ENCODE measurements at regions not wholly inside any gene's neighbourhood (a gene's known extent, or its start where the extent isn't known, plus 50 kb on each side); places are given as distances from the start of the nearest gene placed in this dataset.

GRCh38 chr12:105944628-105945027 lies 194.1 kb downstream of the NUAK1 start:
- Histone ChIP-seq H3K27ac (ENCODE audit: low read depth, low read length, poor library complexity, severe bottlenecking) (no peak overlapping the region), H3K4me1 (ENCODE audit: insufficient read depth, low read length, severe bottlenecking) (no peaks in the 10 kb centered on the region), H3K36me3 (ENCODE audit: insufficient read depth, low read length) (no peaks in the 10 kb centered on the region), H3K4me2 (ENCODE audit: low read length) (no peak overlapping the region), H3F3A (ENCODE audit: insufficient read depth, low read length) (no peaks in the 10 kb centered on the region), H3K27me3 (ENCODE audit: insufficient read depth, low read length) (no peaks in the 10 kb centered on the region), H2AFZ (ENCODE audit: low read length) (no peak overlapping the region), H3K79me2 (ENCODE audit: insufficient read depth, low read length) (no peaks in the 10 kb centered on the region), H4K20me1 (ENCODE audit: insufficient read depth, low read length) (no peaks in the 10 kb centered on the region), H3K9me3 (ENCODE audit: low read length) (no peaks in the 10 kb centered on the region), H3K9ac (ENCODE audit: low read length) (no peak overlapping the region), H3K9me2 (ENCODE audit: low read depth, low read length) (no peaks in the 10 kb centered on the region), H3K4me3 (ENCODE audit: low read depth, low read length, poor library complexity, severe bottlenecking) (no peak overlapping the region)
- no peak for TF ChIP-seq EZH2 (IDR thresholded peaks at IDR 0.05; ENCODE audit: borderline replicate concordance, low read length)
- TF ChIP-seq, protein P1, sequence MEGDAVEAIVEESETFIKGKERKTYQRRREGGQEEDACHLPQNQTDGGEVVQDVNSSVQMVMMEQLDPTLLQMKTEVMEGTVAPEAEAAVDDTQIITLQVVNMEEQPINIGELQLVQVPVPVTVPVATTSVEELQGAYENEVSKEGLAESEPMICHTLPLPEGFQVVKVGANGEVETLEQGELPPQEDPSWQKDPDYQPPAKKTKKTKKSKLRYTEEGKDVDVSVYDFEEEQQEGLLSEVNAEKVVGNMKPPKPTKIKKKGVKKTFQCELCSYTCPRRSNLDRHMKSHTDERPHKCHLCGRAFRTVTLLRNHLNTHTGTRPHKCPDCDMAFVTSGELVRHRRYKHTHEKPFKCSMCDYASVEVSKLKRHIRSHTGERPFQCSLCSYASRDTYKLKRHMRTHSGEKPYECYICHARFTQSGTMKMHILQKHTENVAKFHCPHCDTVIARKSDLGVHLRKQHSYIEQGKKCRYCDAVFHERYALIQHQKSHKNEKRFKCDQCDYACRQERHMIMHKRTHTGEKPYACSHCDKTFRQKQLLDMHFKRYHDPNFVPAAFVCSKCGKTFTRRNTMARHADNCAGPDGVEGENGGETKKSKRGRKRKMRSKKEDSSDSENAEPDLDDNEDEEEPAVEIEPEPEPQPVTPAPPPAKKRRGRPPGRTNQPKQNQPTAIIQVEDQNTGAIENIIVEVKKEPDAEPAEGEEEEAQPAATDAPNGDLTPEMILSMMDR (IDR thresholded peaks at IDR 0.05; ENCODE audit: low read length) = no peak

DNA sequence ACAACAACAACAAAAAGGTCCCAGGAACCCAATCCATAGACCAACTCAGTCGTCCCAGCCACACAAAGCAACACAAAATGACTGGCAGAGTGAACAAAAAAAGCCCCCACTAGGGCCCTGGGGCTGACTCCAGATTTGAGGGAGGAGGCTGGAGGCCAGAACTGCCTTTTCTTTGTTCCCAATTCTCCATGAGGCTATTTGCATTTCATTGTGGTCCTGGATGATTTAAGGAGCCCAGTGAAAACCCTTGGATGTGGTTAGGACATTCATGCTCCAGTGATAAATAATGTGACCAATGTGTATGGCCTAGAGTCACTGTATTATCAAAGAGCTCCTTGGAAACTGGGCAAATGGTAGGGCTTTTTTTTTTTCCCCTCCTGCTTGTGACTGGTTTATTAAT lies 192.9 kb downstream of the NUAK1 start:
- no peaks in the 10 kb centered on the region for H3K4me1 ChIP-seq (ENCODE audit: insufficient read depth, low read length, severe bottlenecking)
- no peaks in the 10 kb centered on the region for H3K79me2 ChIP-seq (ENCODE audit: insufficient read depth, low read length)
- H3K9me2 ChIP-seq (ENCODE audit: low read depth, low read length) = no peaks in the 10 kb centered on the region
- no peak overlapping the region for H2AFZ ChIP-seq (ENCODE audit: low read length)
- H3K9ac ChIP-seq (ENCODE audit: low read length) = no peak overlapping the region
- H3F3A ChIP-seq (ENCODE audit: insufficient read depth, low read length) = no peaks in the 10 kb centered on the region
- H3K9me3 ChIP-seq (ENCODE audit: low read length) = no peaks in the 10 kb centered on the region
- H3K4me2 ChIP-seq (ENCODE audit: low read length) = no peak overlapping the region
- no peaks in the 10 kb centered on the region for H3K27me3 ChIP-seq (ENCODE audit: insufficient read depth, low read length)
- H3K27ac ChIP-seq (ENCODE audit: low read depth, low read length, poor library complexity, severe bottlenecking) = no peak overlapping the region
- H3K4me3 ChIP-seq (ENCODE audit: low read depth, low read length, poor library complexity, severe bottlenecking) = no peak overlapping the region
- no peaks in the 10 kb centered on the region for H4K20me1 ChIP-seq (ENCODE audit: insufficient read depth, low read length)
- no peak for TF ChIP-seq EZH2 (IDR thresholded peaks at IDR 0.05; ENCODE audit: borderline replicate concordance, low read length)
- TF ChIP-seq, protein P1 (IDR thresholded peaks at IDR 0.05; ENCODE audit: low read length) = no peak
- no peaks in the 10 kb centered on the region for H3K36me3 ChIP-seq (ENCODE audit: insufficient read depth, low read length)

DNA sequence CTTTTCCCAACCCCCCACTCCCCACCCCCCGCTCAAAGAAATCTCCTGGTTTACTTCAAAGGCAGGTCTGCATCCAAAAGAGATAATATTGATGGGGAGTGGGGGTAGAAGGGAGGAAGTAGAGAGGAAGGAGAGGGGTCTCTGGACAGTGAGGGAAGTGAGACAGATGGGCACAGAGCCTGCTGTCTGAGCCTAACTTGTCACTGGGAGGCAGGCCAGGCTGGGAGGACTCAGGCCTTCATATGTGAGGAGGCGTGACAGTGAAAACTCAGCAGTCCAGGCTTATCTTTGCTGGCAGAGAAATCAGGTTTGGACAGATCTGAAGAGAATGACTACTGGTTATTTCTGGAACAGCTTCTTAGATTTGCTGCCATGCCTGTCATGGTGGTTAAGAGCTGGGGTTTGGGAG lies 192.3 kb downstream of the NUAK1 start:
- Histone ChIP-seq H2AFZ (ENCODE audit: low read length) (no peak overlapping the region), H3K79me2 (ENCODE audit: insufficient read depth, low read length) (no peaks in the 10 kb centered on the region), H3K9me3 (ENCODE audit: low read length) (no peaks in the 10 kb centered on the region), H3K4me2 (ENCODE audit: low read length) (no peak overlapping the region), H4K20me1 (ENCODE audit: insufficient read depth, low read length) (no peaks in the 10 kb centered on the region), H3K36me3 (ENCODE audit: insufficient read depth, low read length) (no peaks in the 10 kb centered on the region), H3K27ac (ENCODE audit: low read depth, low read length, poor library complexity, severe bottlenecking) (no peak overlapping the region), H3K4me1 (ENCODE audit: insufficient read depth, low read length, severe bottlenecking) (no peaks in the 10 kb centered on the region), H3K27me3 (ENCODE audit: insufficient read depth, low read length) (no peaks in the 10 kb centered on the region), H3K9ac (ENCODE audit: low read length) (no peak overlapping the region), H3K9me2 (ENCODE audit: low read depth, low read length) (no peaks in the 10 kb centered on the region), H3K4me3 (ENCODE audit: low read depth, low read length, poor library complexity, severe bottlenecking) (no peak overlapping the region), H3F3A (ENCODE audit: insufficient read depth, low read length) (no peaks in the 10 kb centered on the region)
- TF ChIP-seq, protein P1 (IDR thresholded peaks at IDR 0.05; ENCODE audit: low read length) = no peak
- no peak for TF ChIP-seq EZH2 (IDR thresholded peaks at IDR 0.05; ENCODE audit: borderline replicate concordance, low read length)

All from OCI-LY1 (cell line).